ENCODE measurements at regions not wholly inside any gene's neighbourhood (a gene's known extent, or its start where the extent isn't known, plus 50 kb on each side); places are given as distances from the start of the nearest gene placed in this dataset.

- DNase-seq (ENCODE audit: insufficient read length, low spot score, missing footprints): no peak
- no peak overlapping the region for H3K27ac ChIP-seq (ENCODE audit: low read depth, low read length)
- H3K4me2 ChIP-seq (ENCODE audit: insufficient read depth, low read length): no peak overlapping the region
- peaks cover 6% of the 10 kb centered on the region for H3K4me1 ChIP-seq (ENCODE audit: insufficient read depth, low read length)
- TF ChIP-seq, protein P1, sequence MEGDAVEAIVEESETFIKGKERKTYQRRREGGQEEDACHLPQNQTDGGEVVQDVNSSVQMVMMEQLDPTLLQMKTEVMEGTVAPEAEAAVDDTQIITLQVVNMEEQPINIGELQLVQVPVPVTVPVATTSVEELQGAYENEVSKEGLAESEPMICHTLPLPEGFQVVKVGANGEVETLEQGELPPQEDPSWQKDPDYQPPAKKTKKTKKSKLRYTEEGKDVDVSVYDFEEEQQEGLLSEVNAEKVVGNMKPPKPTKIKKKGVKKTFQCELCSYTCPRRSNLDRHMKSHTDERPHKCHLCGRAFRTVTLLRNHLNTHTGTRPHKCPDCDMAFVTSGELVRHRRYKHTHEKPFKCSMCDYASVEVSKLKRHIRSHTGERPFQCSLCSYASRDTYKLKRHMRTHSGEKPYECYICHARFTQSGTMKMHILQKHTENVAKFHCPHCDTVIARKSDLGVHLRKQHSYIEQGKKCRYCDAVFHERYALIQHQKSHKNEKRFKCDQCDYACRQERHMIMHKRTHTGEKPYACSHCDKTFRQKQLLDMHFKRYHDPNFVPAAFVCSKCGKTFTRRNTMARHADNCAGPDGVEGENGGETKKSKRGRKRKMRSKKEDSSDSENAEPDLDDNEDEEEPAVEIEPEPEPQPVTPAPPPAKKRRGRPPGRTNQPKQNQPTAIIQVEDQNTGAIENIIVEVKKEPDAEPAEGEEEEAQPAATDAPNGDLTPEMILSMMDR (IDR thresholded peaks at IDR 0.05; ENCODE audit: extremely low read depth, low read depth, low read length): no peak
- H3K36me3 ChIP-seq (ENCODE audit: insufficient read depth, low read length): no peaks in the 10 kb centered on the region
- no peak overlapping the region for H3K4me3 ChIP-seq (ENCODE audit: insufficient read depth, low read length)
- no peaks in the 10 kb centered on the region for H3K79me2 ChIP-seq (ENCODE audit: insufficient read depth, low read length)
- no peaks in the 10 kb centered on the region for H4K20me1 ChIP-seq (ENCODE audit: insufficient read depth, low read length)
- H3K27me3 ChIP-seq (ENCODE audit: insufficient read depth, low read length): no peaks in the 10 kb centered on the region
- no peaks in the 10 kb centered on the region for H3K9me3 ChIP-seq (ENCODE audit: low read depth, low read length)
- H2AFZ ChIP-seq (ENCODE audit: low read length): no peak overlapping the region
These were observed 108.8 kb upstream of the UMPS start for GRCh38 chr3:124621498-124621897.

- Histone ChIP-seq H3K27ac (ENCODE audit: low read depth, low read length) (no peak overlapping the region), H2AFZ (ENCODE audit: low read length) (no peak overlapping the region), H3K4me1 (ENCODE audit: insufficient read depth, low read length) (peaks cover 6% of the 10 kb centered on the region), H4K20me1 (ENCODE audit: insufficient read depth, low read length) (no peaks in the 10 kb centered on the region), H3K4me3 (ENCODE audit: insufficient read depth, low read length) (no peak overlapping the region), H3K36me3 (ENCODE audit: insufficient read depth, low read length) (no peaks in the 10 kb centered on the region), H3K27me3 (ENCODE audit: insufficient read depth, low read length) (peaks cover 4% of the 10 kb centered on the region), H3K4me2 (ENCODE audit: insufficient read depth, low read length) (no peak overlapping the region), H3K79me2 (ENCODE audit: insufficient read depth, low read length) (no peaks in the 10 kb centered on the region), H3K9me3 (ENCODE audit: low read depth, low read length) (no peaks in the 10 kb centered on the region)
- no peak for DNase-seq (ENCODE audit: insufficient read length, low spot score, missing footprints)
- TF ChIP-seq, protein P1 (IDR thresholded peaks at IDR 0.05; ENCODE audit: extremely low read depth, low read depth, low read length): no peak
These were observed 105.2 kb upstream of the UMPS start for GRCh38 chr3:124625074-124625473.

GRCh38 chr3:124627501-124627908 is 102.7 kb upstream of the UMPS start:
- no peaks in the 10 kb centered on the region for H3K4me1 ChIP-seq (ENCODE audit: insufficient read depth, low read length)
- no peak overlapping the region for H2AFZ ChIP-seq (ENCODE audit: low read length)
- no peak overlapping the region for H3K4me3 ChIP-seq (ENCODE audit: insufficient read depth, low read length)
- H3K79me2 ChIP-seq (ENCODE audit: insufficient read depth, low read length): no peaks in the 10 kb centered on the region
- no peaks in the 10 kb centered on the region for H4K20me1 ChIP-seq (ENCODE audit: insufficient read depth, low read length)
- no peak overlapping the region for H3K27ac ChIP-seq (ENCODE audit: low read depth, low read length)
- H3K4me2 ChIP-seq (ENCODE audit: insufficient read depth, low read length): no peak overlapping the region
- TF ChIP-seq, protein P1 (IDR thresholded peaks at IDR 0.05; ENCODE audit: extremely low read depth, low read depth, low read length): no peak
- no peak for DNase-seq (ENCODE audit: insufficient read length, low spot score, missing footprints)
- no peaks in the 10 kb centered on the region for H3K9me3 ChIP-seq (ENCODE audit: low read depth, low read length)
- H3K27me3 ChIP-seq (ENCODE audit: insufficient read depth, low read length): peaks cover 5% of the 10 kb centered on the region
- no peaks in the 10 kb centered on the region for H3K36me3 ChIP-seq (ENCODE audit: insufficient read depth, low read length)

DNA sequence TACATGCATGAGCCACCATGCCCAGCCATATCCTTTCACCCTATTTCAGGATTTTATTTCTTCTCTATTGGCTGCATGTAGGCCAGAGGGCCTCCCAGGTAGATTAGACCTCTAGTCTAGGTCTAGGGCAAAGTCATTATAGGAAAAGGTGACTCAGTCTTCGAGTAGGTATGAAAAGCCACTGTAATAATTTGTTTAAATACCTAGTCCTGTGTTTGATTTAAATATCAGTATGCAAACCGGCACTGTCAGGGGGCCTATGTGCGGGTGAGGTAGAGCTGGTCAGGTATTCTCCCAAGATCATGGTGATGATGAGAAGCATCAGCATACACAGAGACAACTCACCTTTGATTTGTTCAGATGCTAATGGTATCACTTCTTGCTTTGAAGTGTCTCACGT is 101.4 kb upstream of the UMPS start:
- H3K27me3 ChIP-seq (ENCODE audit: insufficient read depth, low read length): peaks cover 12% of the 10 kb centered on the region
- H3K79me2 ChIP-seq (ENCODE audit: insufficient read depth, low read length): no peaks in the 10 kb centered on the region
- TF ChIP-seq, protein P1 (IDR thresholded peaks at IDR 0.05; ENCODE audit: extremely low read depth, low read depth, low read length): no peak
- no peak overlapping the region for H2AFZ ChIP-seq (ENCODE audit: low read length)
- no peak overlapping the region for H3K4me2 ChIP-seq (ENCODE audit: insufficient read depth, low read length)
- H3K9me3 ChIP-seq (ENCODE audit: low read depth, low read length): no peaks in the 10 kb centered on the region
- H4K20me1 ChIP-seq (ENCODE audit: insufficient read depth, low read length): no peaks in the 10 kb centered on the region
- H3K4me1 ChIP-seq (ENCODE audit: insufficient read depth, low read length): no peaks in the 10 kb centered on the region
- no peak overlapping the region for H3K27ac ChIP-seq (ENCODE audit: low read depth, low read length)
- H3K36me3 ChIP-seq (ENCODE audit: insufficient read depth, low read length): no peaks in the 10 kb centered on the region
- H3K4me3 ChIP-seq (ENCODE audit: insufficient read depth, low read length): no peak overlapping the region
- DNase-seq (ENCODE audit: insufficient read length, low spot score, missing footprints): no peak
